GM10248 (cell line): ENCODE measurements at regions not wholly inside any gene's neighbourhood (a gene's known extent, or its start where the extent isn't known, plus 50 kb on each side); places are given as distances from the start of the nearest gene placed in this dataset.

ENCODE experiments used
- CTCF ChIA-PET: fragments of 300-600 bp; sonication (Branson Sonifier 250); formaldehyde crosslinking; extraction: SDS; loops from one replicate; lab custom pipeline; 2021; ENCODE audit warnings: antibody characterized with exemption; lab: Yijun Ruan, JAX
- POLR2A ChIA-PET: fragments of 350-650 bp; sonication (Branson Sonifier 250); formaldehyde crosslinking; extraction: SDS; loops from one replicate; lab custom pipeline; 2020; ENCODE audit warnings: antibody characterized with exemption; lab: Yijun Ruan, JAX
- DNase-seq: peaks from one replicate; pipeline ENCODE4 v3.0.0; 2012; ENCODE audit errors: extremely low spot score
- CTCF ChIP-seq: IDR thresholded peaks from 2 replicates; pipeline ENCODE4 v1.5.1; 2012; ENCODE audit warnings: mild to moderate bottlenecking, low read depth; ENCODE audit errors: extremely low read depth, missing control alignments, control extremely low read depth

- DNase-seq: no peak
- CTCF ChIA-PET: interaction anchor here (1.7 kb wide), 1 partner anchor 10 kb away, joined by 4 read pairs; no protein-coding TSS in a partner anchor
- TF ChIP-seq CTCF: no peak
- POLR2A ChIA-PET: no interaction called here
Measured at GRCh38 chr12:108390495-108391203, 51.5 kb upstream of the CMKLR1 start.

- no peak for DNase-seq
- CTCF ChIA-PET: interaction anchor here (1.7 kb wide), 1 partner anchor 11 kb away, joined by 4 read pairs; no protein-coding TSS in a partner anchor
Measured at GRCh38 chr12:108389544-108389943, 50.4 kb upstream of the CMKLR1 start.

More at GRCh38 chr12:108389544-108389943, 50.4 kb upstream of the CMKLR1 start:
- no peak for TF ChIP-seq CTCF
- POLR2A ChIA-PET: no interaction called here
